Smooth muscle cell (in vitro differentiated cells): ENCODE measurements at regions not wholly inside any gene's neighbourhood (a gene's known extent, or its start where the extent isn't known, plus 50 kb on each side); places are given as distances from the start of the nearest gene placed in this dataset.

ENCODE experiments used
- DNase-seq: peaks from one replicate; lab custom pipeline; 2025; ENCODE audit not compliant: unreplicated experiment; lab: John Stamatoyannopoulos, UW
- H2AFZ ChIP-seq: fragments of 200-600 bp; sonication (generic); 2 replicates; pipeline ENCODE4 v1.6.0; 2016; ENCODE audit warnings: antibody characterized with exemption, low read depth, mild to moderate bottlenecking
- H3F3A ChIP-seq: fragments of 200-600 bp; sonication (generic); 2 replicates; pipeline ENCODE4 v1.6.0; 2017; ENCODE audit warnings: antibody characterized with exemption, low read depth
- H3K27ac ChIP-seq: fragments of 200-600 bp; sonication (generic); 2 replicates; pipeline ENCODE4 v1.5.1; 2016; ENCODE audit warnings: low read depth, mild to moderate bottlenecking
- H3K27me3 ChIP-seq: fragments of 200-600 bp; sonication (generic); 2 replicates; pipeline ENCODE4 v1.6.1; 2016; ENCODE audit warnings: low read depth, mild to moderate bottlenecking
- H3K36me3 ChIP-seq: fragments of 200-600 bp; sonication (generic); 2 replicates; pipeline ENCODE4 v1.5.1; 2016; ENCODE audit warnings: low read depth
- H3K4me1 ChIP-seq: fragments of 200-600 bp; sonication (generic); 2 replicates; pipeline ENCODE4 v1.5.1; 2016; ENCODE audit warnings: low read depth
- H3K4me2 ChIP-seq: fragments of 200-600 bp; sonication (generic); 2 replicates; pipeline ENCODE4 v1.6.0; 2016; ENCODE audit warnings: mild to moderate bottlenecking
- H3K4me3 ChIP-seq: fragments of 200-600 bp; sonication (generic); 2 replicates; pipeline ENCODE4 v1.5.1; 2016; ENCODE audit warnings: mild to moderate bottlenecking
- H3K79me2 ChIP-seq: fragments of 200-600 bp; sonication (generic); 2 replicates; pipeline ENCODE4 v1.6.0; 2016; ENCODE audit warnings: low read depth, mild to moderate bottlenecking
- H3K9ac ChIP-seq: fragments of 200-600 bp; sonication (generic); 2 replicates; pipeline ENCODE4 v1.6.0; 2016; ENCODE audit warnings: low read depth
- H3K9me3 ChIP-seq: fragments of 200-600 bp; sonication (generic); replicated peaks from 2 replicates; pipeline ENCODE4 v1.5.1; 2016; ENCODE audit warnings: low read depth
- H4K20me1 ChIP-seq: fragments of 200-600 bp; sonication (generic); 2 replicates; pipeline ENCODE4 v1.6.0; 2016; ENCODE audit warnings: low read depth
- CTCF ChIP-seq: fragments of 200-600 bp; sonication (generic); IDR thresholded peaks from 2 replicates; pipeline ENCODE4 v1.5.1; 2017; ENCODE audit warnings: borderline replicate concordance, mild to moderate bottlenecking, antibody characterized with exemption; ENCODE audit not compliant: insufficient read depth, poor library complexity, severe bottlenecking
- WGBS: methylation state at CpG from one replicate; pipeline ENCODE4 v1.1.7; 2016; ENCODE audit warnings: low lambda C conversion rate; 5-methylcytosine and 5-hydroxymethylcytosine counted together

- no peak for DNase-seq
- Histone ChIP-seq H3K79me2 (no peaks in the 10 kb centered on the region), H3K4me3 (no peak overlapping the region), H3K27me3 (no peaks in the 10 kb centered on the region), H2AFZ (no peak overlapping the region), H3K36me3 (no peaks in the 10 kb centered on the region), H3K4me2 (no peak overlapping the region), H4K20me1 (no peaks in the 10 kb centered on the region), H3K9ac (no peak overlapping the region), H3K9me3 (no peaks in the 10 kb centered on the region), H3K4me1 (no peaks in the 10 kb centered on the region), H3K27ac (no peak overlapping the region), H3F3A (no peaks in the 10 kb centered on the region)
- 98% methylated on average over 2 of the region's 2 CpGs for WGBS
- no peak for TF ChIP-seq CTCF
These were observed 167.8 kb upstream of the VRK2 start for GRCh38 chr2:57878866-57879210.

DNA sequence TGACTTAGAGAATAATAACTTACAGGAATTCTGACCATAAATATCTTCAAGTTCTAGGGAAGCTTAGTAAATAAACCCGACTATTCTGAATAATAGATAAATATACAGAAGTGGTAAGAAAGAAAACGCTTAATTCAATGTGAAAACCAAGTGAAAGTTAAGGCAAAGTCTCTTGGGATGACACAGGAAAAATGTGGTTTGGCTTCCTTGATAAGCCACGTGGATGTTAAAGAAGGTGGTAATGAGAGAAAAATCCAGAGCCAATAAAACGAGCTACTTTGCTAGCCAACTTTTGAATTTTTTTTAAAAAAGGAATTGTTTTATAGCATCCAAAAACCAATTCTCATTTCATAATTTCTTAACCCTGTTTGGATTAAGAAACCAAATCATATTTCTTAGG is 166.2 kb upstream of the VRK2 start:
- Histone ChIP-seq H3K27ac (no peak overlapping the region), H3K79me2 (no peaks in the 10 kb centered on the region), H3K27me3 (no peaks in the 10 kb centered on the region), H3F3A (no peaks in the 10 kb centered on the region), H3K4me1 (no peaks in the 10 kb centered on the region), H3K9me3 (no peaks in the 10 kb centered on the region), H3K9ac (no peak overlapping the region), H3K36me3 (no peaks in the 10 kb centered on the region), H3K4me2 (no peak overlapping the region), H4K20me1 (no peaks in the 10 kb centered on the region), H2AFZ (no peak overlapping the region), H3K4me3 (no peak overlapping the region)
- DNase-seq = no peak
- TF ChIP-seq CTCF = no peak
- WGBS = 82% methylated on average over 4 of the region's 4 CpGs

DNA sequence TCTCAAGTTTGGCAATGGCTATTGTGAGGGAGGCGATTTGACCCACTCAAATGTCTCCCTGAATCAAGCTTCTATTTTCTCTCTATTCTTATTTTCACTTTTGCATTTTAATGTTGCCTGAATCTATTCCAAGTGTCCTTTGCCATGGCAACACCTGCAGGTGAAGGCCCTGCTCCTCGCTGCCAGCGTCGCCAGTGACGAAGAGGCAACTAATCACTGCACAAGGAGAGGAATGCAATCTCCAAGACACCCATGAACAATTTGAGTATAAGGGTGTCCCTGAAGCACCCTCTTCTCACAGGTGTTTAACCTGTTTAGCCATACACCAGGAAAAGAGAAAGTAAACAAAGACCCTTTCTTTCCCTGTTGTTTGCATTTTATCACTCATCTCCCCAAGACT is 165.6 kb upstream of the VRK2 start:
- H3K9ac ChIP-seq = no peak overlapping the region
- no peak overlapping the region for H3K4me3 ChIP-seq
- no peaks in the 10 kb centered on the region for H3K9me3 ChIP-seq
- WGBS = 92% methylated on average over 5 of the region's 5 CpGs
- TF ChIP-seq CTCF = no peak
- no peaks in the 10 kb centered on the region for H3K79me2 ChIP-seq
- no peaks in the 10 kb centered on the region for H4K20me1 ChIP-seq
- no peaks in the 10 kb centered on the region for H3F3A ChIP-seq
- no peak overlapping the region for H3K27ac ChIP-seq
- no peak for DNase-seq
- H3K36me3 ChIP-seq = no peaks in the 10 kb centered on the region
- no peak overlapping the region for H2AFZ ChIP-seq
- no peak overlapping the region for H3K4me2 ChIP-seq
- no peaks in the 10 kb centered on the region for H3K4me1 ChIP-seq
- no peaks in the 10 kb centered on the region for H3K27me3 ChIP-seq

DNA sequence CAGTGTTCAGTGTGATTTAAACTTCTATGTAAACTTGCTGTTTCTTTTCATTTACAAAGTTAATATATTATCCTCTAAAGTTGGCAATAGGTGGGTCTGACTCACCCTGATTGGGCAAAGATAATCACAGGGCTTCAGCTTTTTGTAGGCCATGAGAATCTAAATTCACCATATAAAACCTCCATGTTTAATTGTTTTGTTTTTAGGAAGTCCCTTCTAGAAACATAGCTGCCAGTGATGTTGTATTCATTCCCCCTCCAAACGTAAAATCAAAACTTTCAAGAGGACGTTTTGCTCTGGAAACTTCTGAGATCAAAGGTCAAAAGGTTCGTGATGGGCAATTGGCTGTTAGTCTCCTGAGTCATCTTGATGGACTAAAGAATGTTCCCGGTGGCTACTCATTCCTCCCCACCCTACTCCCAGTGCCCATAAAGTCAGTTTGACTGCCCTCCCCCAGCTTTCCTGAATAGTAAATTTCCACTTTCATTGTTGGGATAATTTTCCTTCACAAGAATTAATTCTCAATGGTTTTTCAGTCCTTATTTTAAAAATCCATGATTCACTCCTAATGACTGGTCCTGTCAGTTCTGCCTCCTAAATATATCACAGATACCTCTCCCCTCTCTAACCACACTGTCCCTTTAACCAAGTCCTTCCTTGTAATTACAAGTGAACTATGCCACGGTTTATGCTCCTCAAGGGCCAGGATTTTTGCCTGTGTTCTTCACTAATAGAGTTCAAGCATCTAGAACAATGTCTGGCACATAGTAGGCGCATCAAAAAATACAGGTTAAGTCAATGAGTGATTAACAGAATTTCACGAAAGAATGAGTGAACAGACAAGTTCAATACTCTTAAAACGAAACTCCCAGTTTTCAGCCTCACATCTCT is 164.4 kb upstream of the VRK2 start:
- 59% methylated on average over 8 of the region's 8 CpGs for WGBS
- DNase-seq = no peak

More for the DNA sequence above, 164.4 kb upstream of the VRK2 start:
- Histone ChIP-seq H4K20me1 (no peaks in the 10 kb centered on the region), H3K4me3 (no peak overlapping the region), H3K9ac (no peak overlapping the region), H3K9me3 (no peaks in the 10 kb centered on the region), H3K79me2 (no peaks in the 10 kb centered on the region), H3K4me2 (no peak overlapping the region), H3K36me3 (no peaks in the 10 kb centered on the region), H3K27ac (no peak overlapping the region), H2AFZ (no peak overlapping the region), H3F3A (no peaks in the 10 kb centered on the region), H3K27me3 (no peaks in the 10 kb centered on the region), H3K4me1 (no peaks in the 10 kb centered on the region)
- TF ChIP-seq CTCF = no peak
